HL-60 (cell line): ENCODE measurements at regions not wholly inside any gene's neighbourhood (a gene's known extent, or its start where the extent isn't known, plus 50 kb on each side); places are given as distances from the start of the nearest gene placed in this dataset.

Source experiments
- DNase-seq, 2 experiments: peaks; one replicate each; pipeline ENCODE4 v3.0.0-alpha.2; 2010 to 2020; ENCODE audit warnings: low read depth in 1 of 2, low spot score in 1 of 2
- H3K27ac ChIP-seq: fragments of 250-450 bp; sonication (Bioruptor Pico); replicated peaks from 2 replicates; pipeline ENCODE4 v1.5.1; 2020; ENCODE audit warnings: mild to moderate bottlenecking, moderate library complexity
- H3K27me3 ChIP-seq: fragments of 250-450 bp; sonication (Bioruptor Pico); 2 replicates; pipeline ENCODE4 v1.5.1; 2021; ENCODE audit warnings: mild to moderate bottlenecking, moderate library complexity; ENCODE audit not compliant: insufficient read depth, poor library complexity, severe bottlenecking
- H3K4me3 ChIP-seq: replicated peaks from 2 replicates; pipeline ENCODE4 v1.5.1; 2011; ENCODE audit warnings: mild to moderate bottlenecking, control low read depth, low read length; ENCODE audit not compliant: insufficient read depth
- GABPA ChIP-seq: IDR thresholded peaks from 2 replicates; pipeline ENCODE4 v1.6.1; 2012; ENCODE audit warnings: low read depth
- POLR2AphosphoS5 ChIP-seq: IDR thresholded peaks from 2 replicates; pipeline ENCODE4 v1.6.1; 2012; ENCODE audit warnings: low read depth
- SPI1 ChIP-seq: IDR thresholded peaks from 2 replicates; pipeline ENCODE4 v1.6.1; 2012; ENCODE audit warnings: low read depth, mild to moderate bottlenecking, borderline replicate concordance
- TF ChIP-seq, protein P1 (sequence below): IDR thresholded peaks from one replicate; pipeline ENCODE4 v1.5.1; 2011; ENCODE audit warnings: low read length, control low read depth, inconsistent platforms; ENCODE audit not compliant: insufficient read depth
- TF ChIP-seq, protein P2 (sequence below): IDR thresholded peaks from 2 replicates; pipeline ENCODE4 v1.6.1; 2012; ENCODE audit warnings: low read depth; ENCODE audit not compliant: insufficient replicate concordance

DNA sequence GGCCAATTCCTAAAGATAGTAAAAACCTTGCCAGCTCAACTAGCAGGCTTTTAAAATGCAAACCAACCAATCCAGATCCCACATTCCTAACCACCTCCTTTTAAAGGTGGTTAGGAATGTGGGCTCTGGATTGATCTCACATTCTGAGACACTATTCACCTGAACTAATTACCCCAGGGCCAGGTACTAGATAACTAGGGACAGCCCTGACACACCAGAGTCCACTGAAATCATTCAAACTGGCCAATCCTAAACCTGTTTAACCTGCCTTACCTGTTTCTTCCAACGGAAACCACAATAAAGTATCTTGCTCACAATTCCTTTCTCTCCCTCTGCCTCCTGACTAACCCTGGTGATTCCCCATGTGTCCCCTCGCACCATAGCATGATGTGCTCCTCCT, 168.3 kb upstream of the DMAC1 start:
- H3K27ac ChIP-seq = peak overlapping the region; percentile 91
- H3K27me3 ChIP-seq = no peaks in the 10 kb centered on the region
- H3K4me3 ChIP-seq = no peak overlapping the region
- no peak for DNase-seq
- TF ChIP-seq SPI1 = no peak
- TF ChIP-seq POLR2AphosphoS5 = no peak
- TF ChIP-seq, protein P1, sequence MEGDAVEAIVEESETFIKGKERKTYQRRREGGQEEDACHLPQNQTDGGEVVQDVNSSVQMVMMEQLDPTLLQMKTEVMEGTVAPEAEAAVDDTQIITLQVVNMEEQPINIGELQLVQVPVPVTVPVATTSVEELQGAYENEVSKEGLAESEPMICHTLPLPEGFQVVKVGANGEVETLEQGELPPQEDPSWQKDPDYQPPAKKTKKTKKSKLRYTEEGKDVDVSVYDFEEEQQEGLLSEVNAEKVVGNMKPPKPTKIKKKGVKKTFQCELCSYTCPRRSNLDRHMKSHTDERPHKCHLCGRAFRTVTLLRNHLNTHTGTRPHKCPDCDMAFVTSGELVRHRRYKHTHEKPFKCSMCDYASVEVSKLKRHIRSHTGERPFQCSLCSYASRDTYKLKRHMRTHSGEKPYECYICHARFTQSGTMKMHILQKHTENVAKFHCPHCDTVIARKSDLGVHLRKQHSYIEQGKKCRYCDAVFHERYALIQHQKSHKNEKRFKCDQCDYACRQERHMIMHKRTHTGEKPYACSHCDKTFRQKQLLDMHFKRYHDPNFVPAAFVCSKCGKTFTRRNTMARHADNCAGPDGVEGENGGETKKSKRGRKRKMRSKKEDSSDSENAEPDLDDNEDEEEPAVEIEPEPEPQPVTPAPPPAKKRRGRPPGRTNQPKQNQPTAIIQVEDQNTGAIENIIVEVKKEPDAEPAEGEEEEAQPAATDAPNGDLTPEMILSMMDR = no peak
- TF ChIP-seq, protein P2, sequence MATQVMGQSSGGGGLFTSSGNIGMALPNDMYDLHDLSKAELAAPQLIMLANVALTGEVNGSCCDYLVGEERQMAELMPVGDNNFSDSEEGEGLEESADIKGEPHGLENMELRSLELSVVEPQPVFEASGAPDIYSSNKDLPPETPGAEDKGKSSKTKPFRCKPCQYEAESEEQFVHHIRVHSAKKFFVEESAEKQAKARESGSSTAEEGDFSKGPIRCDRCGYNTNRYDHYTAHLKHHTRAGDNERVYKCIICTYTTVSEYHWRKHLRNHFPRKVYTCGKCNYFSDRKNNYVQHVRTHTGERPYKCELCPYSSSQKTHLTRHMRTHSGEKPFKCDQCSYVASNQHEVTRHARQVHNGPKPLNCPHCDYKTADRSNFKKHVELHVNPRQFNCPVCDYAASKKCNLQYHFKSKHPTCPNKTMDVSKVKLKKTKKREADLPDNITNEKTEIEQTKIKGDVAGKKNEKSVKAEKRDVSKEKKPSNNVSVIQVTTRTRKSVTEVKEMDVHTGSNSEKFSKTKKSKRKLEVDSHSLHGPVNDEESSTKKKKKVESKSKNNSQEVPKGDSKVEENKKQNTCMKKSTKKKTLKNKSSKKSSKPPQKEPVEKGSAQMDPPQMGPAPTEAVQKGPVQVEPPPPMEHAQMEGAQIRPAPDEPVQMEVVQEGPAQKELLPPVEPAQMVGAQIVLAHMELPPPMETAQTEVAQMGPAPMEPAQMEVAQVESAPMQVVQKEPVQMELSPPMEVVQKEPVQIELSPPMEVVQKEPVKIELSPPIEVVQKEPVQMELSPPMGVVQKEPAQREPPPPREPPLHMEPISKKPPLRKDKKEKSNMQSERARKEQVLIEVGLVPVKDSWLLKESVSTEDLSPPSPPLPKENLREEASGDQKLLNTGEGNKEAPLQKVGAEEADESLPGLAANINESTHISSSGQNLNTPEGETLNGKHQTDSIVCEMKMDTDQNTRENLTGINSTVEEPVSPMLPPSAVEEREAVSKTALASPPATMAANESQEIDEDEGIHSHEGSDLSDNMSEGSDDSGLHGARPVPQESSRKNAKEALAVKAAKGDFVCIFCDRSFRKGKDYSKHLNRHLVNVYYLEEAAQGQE = no peak
- TF ChIP-seq GABPA = no peak

DNA sequence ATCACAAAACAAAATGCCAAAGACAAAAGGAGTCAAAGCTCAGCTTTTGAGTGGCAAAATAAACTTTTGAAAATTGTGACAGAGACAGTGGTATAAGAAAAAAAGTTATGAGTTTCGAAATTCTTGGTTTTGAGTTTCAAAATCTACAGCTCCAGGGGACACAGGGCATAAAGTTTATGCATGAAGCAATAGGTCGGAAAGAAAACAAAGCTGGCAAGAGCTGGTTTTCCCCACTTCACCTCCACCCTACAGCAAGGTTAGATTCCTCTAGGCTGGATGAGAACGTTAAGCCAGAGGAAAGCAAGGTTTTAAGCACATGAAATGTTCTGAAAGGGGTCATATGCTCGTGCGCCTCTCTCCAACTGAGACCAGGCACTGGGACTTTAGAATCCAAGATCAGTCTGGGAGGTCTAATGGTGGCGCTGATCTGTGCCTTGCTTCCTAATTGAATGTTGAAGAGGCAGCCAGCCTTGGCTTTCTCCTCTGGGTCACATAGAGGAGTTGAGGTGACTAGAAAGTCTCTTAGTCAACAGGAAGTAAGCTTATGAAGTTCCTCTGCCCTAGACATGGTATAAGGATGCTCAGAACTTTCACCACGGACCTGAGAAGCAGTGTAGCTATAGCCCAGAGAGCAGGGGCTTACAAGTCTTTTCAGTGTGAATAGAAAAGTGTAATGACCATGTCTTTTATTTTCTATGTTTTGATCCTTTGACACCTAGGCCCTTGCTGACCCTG, 167.7 kb upstream of the DMAC1 start:
- Histone ChIP-seq H3K27ac (peak overlapping the region; percentile 91), H3K4me3 (no peak overlapping the region), H3K27me3 (no peaks in the 10 kb centered on the region)
- DNase-seq = peak; percentile 81
- TF ChIP-seq SPI1 = peak; percentile 37; the same call in 1 of the 2 replicates
- TF ChIP-seq GABPA = 0 out of 2 replicates have a peak, but pooled peaks have one; percentile 4
- TF ChIP-seq, protein P1 = no peak
- TF ChIP-seq, protein P2 = peak; percentile 19
- peak; percentile 68 for TF ChIP-seq POLR2AphosphoS5

DNA sequence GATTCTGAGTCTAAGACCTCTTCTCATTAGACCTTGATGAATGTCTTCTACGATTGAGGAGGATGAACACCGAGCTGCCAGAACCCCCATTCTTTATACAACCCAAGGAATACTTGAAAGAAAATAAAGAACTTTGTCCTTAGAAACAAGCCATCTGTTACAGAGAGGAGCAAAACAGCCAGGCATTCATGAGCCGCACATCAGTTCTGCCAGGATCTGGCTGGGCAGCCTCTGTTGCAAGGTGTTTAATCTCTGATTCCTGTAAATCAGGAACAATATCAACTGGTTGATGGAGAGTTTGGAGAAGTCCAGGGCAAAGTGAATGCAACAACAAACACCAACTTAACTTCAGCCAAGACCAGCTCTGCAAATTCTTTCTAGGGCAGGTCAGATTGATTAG, 165.5 kb upstream of the DMAC1 start:
- H3K27me3 ChIP-seq = no peaks in the 10 kb centered on the region
- H3K4me3 ChIP-seq = no peak overlapping the region
- TF ChIP-seq GABPA (no peak), POLR2AphosphoS5 (no peak)
- TF ChIP-seq, protein P2 = no peak
- DNase-seq = no peak
- H3K27ac ChIP-seq = no peak overlapping the region
